Endothelial cell (in vitro differentiated cells): ENCODE measurements at regions not wholly inside any gene's neighbourhood (a gene's known extent, or its start where the extent isn't known, plus 50 kb on each side); places are given as distances from the start of the nearest gene placed in this dataset.

Source experiments
- DNase-seq: peaks from one replicate; pipeline ENCODE4 v3.0.0; 2021; ENCODE audit warnings: low spot score
- H3K27ac Mint-ChIP-seq: one replicate; pipeline ENCODE4 v1.8.0; 2021; ENCODE audit warnings: mixed read lengths, inconsistent platforms; ENCODE audit not compliant: unreplicated experiment
- H3K27me3 Mint-ChIP-seq: one replicate; pipeline ENCODE4 v1.8.0; 2021; ENCODE audit warnings: mild to moderate bottlenecking, moderate library complexity, mixed read lengths, inconsistent platforms; ENCODE audit not compliant: unreplicated experiment
- H3K36me3 Mint-ChIP-seq: one replicate; pipeline ENCODE4 v1.8.0; 2021; ENCODE audit warnings: mild to moderate bottlenecking, low read depth, mixed read lengths, inconsistent platforms; ENCODE audit not compliant: unreplicated experiment
- H3K4me1 Mint-ChIP-seq: one replicate; pipeline ENCODE4 v1.8.0; 2021; ENCODE audit warnings: mild to moderate bottlenecking, mixed read lengths, inconsistent platforms; ENCODE audit not compliant: unreplicated experiment
- H3K4me3 Mint-ChIP-seq: one replicate; pipeline ENCODE4 v1.8.0; 2021; ENCODE audit warnings: mild to moderate bottlenecking, mixed read lengths, inconsistent platforms; ENCODE audit not compliant: unreplicated experiment
- H3K9me3 Mint-ChIP-seq: one replicate; pipeline ENCODE4 v1.8.0; 2021; ENCODE audit warnings: mixed read lengths, inconsistent platforms; ENCODE audit not compliant: unreplicated experiment
- CTCF ChIP-seq: fragments of 200-600 bp; sonication (generic); IDR thresholded peaks from one replicate; pipeline ENCODE4 v1.5.0; 2021; ENCODE audit warnings: antibody characterized with exemption; ENCODE audit not compliant: unreplicated experiment

GRCh38 chr7:64099656-64100531 is 54.7 kb downstream of the ZNF727 start:
- peaks cover 11% of the 10 kb centered on the region for H3K36me3 Mint-ChIP-seq
- no peak for TF ChIP-seq CTCF
- H3K27me3 Mint-ChIP-seq: peaks cover 6% of the 10 kb centered on the region
- H3K4me1 Mint-ChIP-seq: no peaks in the 10 kb centered on the region
- H3K27ac Mint-ChIP-seq: no peak overlapping the region
- peaks cover 9% of the 10 kb centered on the region for H3K9me3 Mint-ChIP-seq
- no peak overlapping the region for H3K4me3 Mint-ChIP-seq
- no peak for DNase-seq

- Mint-ChIP-seq H3K4me1 (no peaks in the 10 kb centered on the region), H3K4me3 (no peak overlapping the region), H3K27me3 (peaks cover 6% of the 10 kb centered on the region), H3K36me3 (peaks cover 11% of the 10 kb centered on the region), H3K9me3 (peaks cover 7% of the 10 kb centered on the region), H3K27ac (no peak overlapping the region)
- no peak for DNase-seq
- no peak for TF ChIP-seq CTCF
Measured at GRCh38 chr7:64101126-64101942, 56.1 kb downstream of the ZNF727 start.

GRCh38 chr7:64101943-64102655 is 56.9 kb downstream of the ZNF727 start:
- Mint-ChIP-seq H3K36me3 (peaks cover 11% of the 10 kb centered on the region), H3K27ac (no peak overlapping the region), H3K4me1 (no peaks in the 10 kb centered on the region), H3K27me3 (peaks cover 6% of the 10 kb centered on the region), H3K4me3 (no peak overlapping the region), H3K9me3 (peaks cover 7% of the 10 kb centered on the region)
- TF ChIP-seq CTCF: no peak
- no peak for DNase-seq

GRCh38 chr7:64102656-64103400 is 57.6 kb downstream of the ZNF727 start:
- Mint-ChIP-seq H3K27ac (no peak overlapping the region), H3K4me3 (peak overlapping the region; percentile 69), H3K4me1 (no peaks in the 10 kb centered on the region), H3K27me3 (peaks cover 6% of the 10 kb centered on the region), H3K36me3 (peaks cover 6% of the 10 kb centered on the region), H3K9me3 (peaks cover 7% of the 10 kb centered on the region)
- no peak for TF ChIP-seq CTCF
- DNase-seq: no peak
